CD4-positive, alpha-beta T cell (primary cell): ENCODE measurements at regions not wholly inside any gene's neighbourhood (a gene's known extent, or its start where the extent isn't known, plus 50 kb on each side); places are given as distances from the start of the nearest gene placed in this dataset.

Source experiments
- ATAC-seq: fragments of 200-7000 bp; cut with Tn5 transposase; one replicate; pipeline ENCODE4 v1.10.0; 2022; ENCODE audit warnings: mild to moderate bottlenecking; ENCODE audit not compliant: poor library complexity
- CTCF ChIA-PET: fragments of 350-600 bp; sonication (Branson Sonifier 250); formaldehyde crosslinking; loops from one replicate; lab custom pipeline; 2021; ENCODE audit warnings: antibody characterized with exemption, inconsistent platforms; lab: Charles Lee
- POLR2A ChIA-PET: fragments of 350-600 bp; sonication (Branson Sonifier 250); formaldehyde crosslinking; loops from one replicate; lab custom pipeline; 2021; ENCODE audit warnings: antibody characterized with exemption, inconsistent platforms; lab: Charles Lee
- DNase-seq, 14 experiments: peaks; one replicate each; pipeline ENCODE4 v3.0.0-alpha.2; 2013 to 2020; ENCODE audit warnings: mixed read lengths in 2 of 14
- H3K27ac ChIP-seq, 2 donors: one replicate each; pipeline versions ENCODE4 v1.5.1 to v1.7.0; 2013; ENCODE audit warnings: low read length in 2 of 2, low read depth in 1 of 2, mild to moderate bottlenecking in 1 of 2
- H3K27me3 ChIP-seq, 2 experiments: 1 replicate in 1 of 2; 2 replicates in 1 of 2; pipeline versions ENCODE4 v1.6.1 to v1.7.0; 2013; ENCODE audit warnings: low read length in 2 of 2, control low read depth in 1 of 2, mild to moderate bottlenecking in 1 of 2, moderate library complexity in 1 of 2; ENCODE audit not compliant: insufficient read depth in 2 of 2, control insufficient read depth in 1 of 2
- H3K36me3 ChIP-seq: one replicate; pipeline ENCODE4 v1.6.1; 2013; ENCODE audit warnings: low read length, control low read depth; ENCODE audit not compliant: insufficient read depth
- H3K4me1 ChIP-seq: one replicate; pipeline ENCODE4 v1.6.1; 2013; ENCODE audit warnings: low read length, control low read depth; ENCODE audit not compliant: insufficient read depth
- H3K4me3 ChIP-seq: one replicate; pipeline ENCODE4 v1.5.1; 2013; ENCODE audit warnings: mild to moderate bottlenecking, low read length, moderate library complexity
- H3K9me3 ChIP-seq, 2 experiments: 1 replicate in 1 of 2; 2 replicates in 1 of 2; pipeline versions ENCODE4 v1.6.1 to v1.7.0; 2013; ENCODE audit warnings: low read length in 2 of 2, mild to moderate bottlenecking in 2 of 2, control low read depth in 1 of 2, moderate library complexity in 1 of 2; ENCODE audit not compliant: control insufficient read depth in 1 of 2, insufficient read depth in 1 of 2
- H3K27ac Mint-ChIP-seq: one replicate; pipeline ENCODE4 v1.8.0; 2020; ENCODE audit warnings: mixed read lengths
- H3K27me3 Mint-ChIP-seq: one replicate; pipeline ENCODE4 v1.8.0; 2021; ENCODE audit warnings: mixed read lengths
- H3K36me3 Mint-ChIP-seq: one replicate; pipeline ENCODE4 v1.8.0; 2021; ENCODE audit warnings: low read depth, mixed read lengths
- H3K4me1 Mint-ChIP-seq: one replicate; pipeline ENCODE4 v1.8.0; 2021; ENCODE audit warnings: low read depth, mixed read lengths
- H3K4me3 Mint-ChIP-seq: one replicate; pipeline ENCODE4 v1.8.0; 2020; ENCODE audit warnings: mild to moderate bottlenecking, mixed read lengths
- H3K9me3 Mint-ChIP-seq: one replicate; pipeline ENCODE4 v1.8.0; 2020; ENCODE audit warnings: mixed read lengths
- CTCF ChIP-seq: fragments of 200-600 bp; IDR thresholded peaks from one replicate; pipeline ENCODE4 v1.8.0; 2022; ENCODE audit warnings: antibody characterized with exemption, mild to moderate bottlenecking
- intact Hi-C, 2 experiments: fragments of 100-400 bp; cut with DNase I in 1 of 2; cut with micrococcal nuclease in 1 of 2; formaldehyde crosslinking; loops; one replicate each; pipeline versions ENCODE4 v1.15.1 to v1.9.0; 2023 to 2025; cut with DNase I, micrococcal nuclease

GRCh38 chr10:4473977-4474376, 352.0 kb upstream of the AKR1E2 start:
- Histone ChIP-seq H3K27me3 (no peaks in the 10 kb centered on the region), H3K4me3 (no peak overlapping the region), H3K9me3 (no peaks in the 10 kb centered on the region), H3K27ac (no peak overlapping the region), H3K36me3 (no peaks in the 10 kb centered on the region), H3K4me1 (peaks cover 9% of the 10 kb centered on the region)
- POLR2A ChIA-PET, result no interaction called here
- no peak overlapping the region for H3K27ac Mint-ChIP-seq
- intact Hi-C loops, result no loop called here
- no peaks in the 10 kb centered on the region for H3K36me3 Mint-ChIP-seq
- H3K4me3 Mint-ChIP-seq, result no peak overlapping the region
- H3K9me3 Mint-ChIP-seq, result no peaks in the 10 kb centered on the region
- CTCF ChIA-PET, result no interaction called here
- DNase-seq (no peak), ATAC-seq (no peak)
- TF ChIP-seq CTCF, result no peak
- H3K4me1 Mint-ChIP-seq, result no peaks in the 10 kb centered on the region
- H3K27me3 Mint-ChIP-seq, result peaks cover 18% of the 10 kb centered on the region

GRCh38 chr10:4472190-4472904, 353.7 kb upstream of the AKR1E2 start:
- no peak for TF ChIP-seq CTCF
- H3K27ac Mint-ChIP-seq, result no peak overlapping the region
- H3K4me1 ChIP-seq, result peaks cover 9% of the 10 kb centered on the region
- CTCF ChIA-PET, result interaction anchor here (0.6 kb wide), 1 partner anchor 145 kb away, joined by 3 read pairs; no protein-coding TSS in a partner anchor
- H3K9me3 Mint-ChIP-seq, result no peaks in the 10 kb centered on the region
- H3K4me3 ChIP-seq, result no peak overlapping the region
- ATAC-seq, result no peak
- no peaks in the 10 kb centered on the region for H3K36me3 ChIP-seq
- no peaks in the 10 kb centered on the region for H3K9me3 ChIP-seq
- no peaks in the 10 kb centered on the region for H3K36me3 Mint-ChIP-seq
- no peak overlapping the region for H3K4me3 Mint-ChIP-seq
- intact Hi-C loops, result no loop called here
- peaks cover 28% of the 10 kb centered on the region for H3K27me3 Mint-ChIP-seq
- POLR2A ChIA-PET, result no interaction called here
- H3K27ac ChIP-seq, result no peak overlapping the region
- no peaks in the 10 kb centered on the region for H3K27me3 ChIP-seq
- no peaks in the 10 kb centered on the region for H3K4me1 Mint-ChIP-seq
- DNase-seq, result no peak

GRCh38 chr10:4470231-4470835, 355.7 kb upstream of the AKR1E2 start:
- H3K27me3 ChIP-seq, result no peaks in the 10 kb centered on the region
- ChIA-PET POLR2A (no interaction called here), CTCF (no interaction called here)
- peaks cover 29% of the 10 kb centered on the region for H3K27me3 Mint-ChIP-seq
- H3K4me3 Mint-ChIP-seq, result no peak overlapping the region
- H3K27ac Mint-ChIP-seq, result no peak overlapping the region
- no peaks in the 10 kb centered on the region for H3K36me3 Mint-ChIP-seq
- intact Hi-C loops, result no loop called here
- H3K36me3 ChIP-seq, result no peaks in the 10 kb centered on the region
- DNase-seq (no peak), ATAC-seq (no peak)
- no peak overlapping the region for H3K4me3 ChIP-seq
- H3K9me3 ChIP-seq, result no peaks in the 10 kb centered on the region
- H3K4me1 Mint-ChIP-seq, result no peaks in the 10 kb centered on the region
- H3K4me1 ChIP-seq, result peaks cover 9% of the 10 kb centered on the region
- no peaks in the 10 kb centered on the region for H3K9me3 Mint-ChIP-seq
- no peak for TF ChIP-seq CTCF
- H3K27ac ChIP-seq, result no peak overlapping the region
